TTC549 (cell line): ENCODE measurements at regions not wholly inside any gene's neighbourhood (a gene's known extent, or its start where the extent isn't known, plus 50 kb on each side); places are given as distances from the start of the nearest gene placed in this dataset.

Source experiments
- FAIRE-seq: peaks from 2 replicates; lab custom pipeline; 2012; peaks lifted over from hg19 to GRCh38; lab: Jason Lieb, UNC

DNA sequence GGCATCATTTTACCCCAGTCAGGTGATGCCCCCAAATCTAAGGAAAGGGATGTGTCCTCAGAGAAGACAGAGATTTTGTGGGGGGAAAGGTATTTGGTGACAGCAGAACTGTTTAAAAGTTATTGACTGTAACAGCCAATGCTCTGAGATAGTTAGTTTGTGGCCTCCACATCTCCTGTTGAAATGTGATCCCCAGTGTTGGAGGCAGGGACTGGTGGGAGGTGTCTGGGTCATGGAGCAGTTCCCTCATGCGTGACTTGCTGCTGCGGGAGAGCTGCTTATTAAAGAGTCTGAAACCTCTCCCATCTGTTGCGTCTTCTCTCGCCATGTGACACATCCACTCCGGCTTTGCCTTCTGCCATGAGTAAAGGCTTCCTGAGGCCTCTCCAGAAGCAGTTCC is 282.8 kb upstream of the FOXQ1 start:
- no peak for FAIRE-seq

DNA sequence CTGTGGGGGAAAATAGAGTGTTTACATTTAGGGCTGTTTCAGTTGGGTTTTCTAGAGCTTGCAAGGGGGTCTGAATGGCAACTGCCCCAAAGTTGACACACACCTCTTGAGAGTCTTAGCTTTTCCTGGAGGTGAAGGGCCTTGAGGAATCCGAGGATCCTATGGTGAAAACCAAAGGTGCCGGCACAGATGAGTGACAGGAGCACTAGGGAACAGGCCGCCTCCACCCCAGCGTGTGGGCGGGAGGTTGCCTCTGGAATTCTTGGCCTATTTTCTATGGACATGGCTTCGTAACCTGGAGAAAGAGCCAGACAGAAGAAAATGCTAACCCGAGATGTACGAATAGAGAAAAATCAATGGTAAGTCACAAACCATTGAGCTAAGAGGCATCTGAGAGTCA is 283.2 kb upstream of the FOXQ1 start:
- FAIRE-seq, result no peak

DNA sequence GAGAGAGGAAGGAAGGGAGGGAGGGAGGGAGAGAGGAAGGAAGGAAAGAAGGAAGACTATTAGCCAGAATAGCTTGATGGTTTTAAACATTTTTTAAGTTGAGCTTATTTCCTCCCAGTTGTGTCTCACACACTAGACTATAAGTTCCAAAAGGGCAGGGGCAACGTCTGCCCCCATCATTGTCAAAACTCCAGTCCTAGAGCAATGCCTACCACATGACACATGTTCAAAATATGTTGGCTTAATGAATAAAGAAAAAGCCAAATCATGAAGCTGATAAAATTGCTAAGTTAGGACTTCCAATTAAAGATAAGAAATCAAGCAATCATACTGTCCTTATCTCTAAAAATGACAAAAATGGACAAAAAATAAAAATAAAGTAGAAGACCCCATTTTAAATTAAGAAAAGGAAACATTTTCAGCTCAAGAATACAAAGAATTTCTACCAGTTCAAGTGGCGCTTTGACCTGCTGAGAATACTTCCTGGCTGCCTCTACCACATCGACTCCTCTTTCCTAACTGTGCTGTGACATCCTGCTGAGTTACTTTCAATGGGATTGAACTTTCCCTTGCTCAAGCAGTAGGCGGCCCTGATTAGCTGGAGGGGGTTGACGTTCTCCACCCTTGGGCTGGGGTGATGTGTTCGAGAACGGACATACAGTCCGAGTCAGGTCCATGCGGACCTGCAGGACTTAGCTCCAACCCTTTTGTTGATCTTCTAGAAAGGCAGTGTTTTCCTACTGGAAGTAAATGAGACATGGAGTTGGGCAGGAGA is 283.9 kb upstream of the FOXQ1 start:
- no peak for FAIRE-seq

DNA sequence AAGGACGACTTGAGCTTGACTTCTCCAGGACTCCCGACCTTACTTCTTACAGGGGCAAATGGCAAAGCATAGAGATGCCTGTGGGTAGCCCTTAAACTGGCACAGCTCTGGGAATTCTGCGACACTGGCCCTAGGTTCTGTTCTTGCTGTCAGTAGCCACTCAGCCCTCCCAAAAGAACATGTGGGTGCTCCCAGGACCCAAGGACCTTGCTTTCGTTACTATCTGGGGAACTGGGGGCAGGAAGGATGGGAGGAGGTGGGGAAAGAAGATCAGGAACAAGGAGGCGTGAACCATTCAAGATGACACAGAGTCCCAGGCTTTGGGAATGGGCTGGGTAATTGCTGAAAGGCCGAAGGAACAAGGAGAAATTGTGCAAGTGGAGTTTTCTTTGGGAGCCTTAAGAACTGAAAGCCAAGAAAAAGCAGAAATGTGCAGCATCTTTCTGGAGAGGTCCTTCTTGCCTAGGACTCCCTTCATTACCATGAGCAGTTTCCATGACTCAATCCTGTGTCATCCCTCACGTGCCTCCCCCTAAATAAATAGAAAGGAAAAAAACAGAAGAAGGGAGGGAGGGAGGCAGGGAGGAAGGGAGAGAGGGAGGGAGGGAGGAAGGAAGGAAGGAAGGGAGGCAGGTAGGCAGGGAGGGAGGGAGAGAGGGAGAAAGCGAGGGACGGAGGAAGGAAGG is 284.6 kb upstream of the FOXQ1 start:
- no peak for FAIRE-seq

DNA sequence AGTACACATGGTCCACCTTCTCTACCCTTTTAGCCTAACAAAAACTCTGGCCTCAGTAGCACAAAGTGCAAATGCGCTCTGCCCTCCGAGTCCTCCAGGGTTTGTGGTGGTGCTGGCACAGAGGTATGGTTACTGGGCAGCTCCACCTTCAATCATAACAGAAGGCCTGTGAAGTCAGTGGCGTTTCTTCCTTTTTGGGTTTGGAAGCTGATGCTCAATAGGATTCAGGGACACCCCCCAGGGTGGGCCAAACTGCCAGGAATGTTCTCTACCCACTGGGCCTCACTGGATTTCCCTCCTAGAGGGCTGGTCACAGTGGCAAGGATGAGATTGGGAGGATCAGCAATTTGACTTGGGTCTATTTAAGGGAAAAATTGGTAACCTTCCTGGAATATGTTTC is 286.1 kb upstream of the FOXQ1 start:
- FAIRE-seq, result no peak

DNA sequence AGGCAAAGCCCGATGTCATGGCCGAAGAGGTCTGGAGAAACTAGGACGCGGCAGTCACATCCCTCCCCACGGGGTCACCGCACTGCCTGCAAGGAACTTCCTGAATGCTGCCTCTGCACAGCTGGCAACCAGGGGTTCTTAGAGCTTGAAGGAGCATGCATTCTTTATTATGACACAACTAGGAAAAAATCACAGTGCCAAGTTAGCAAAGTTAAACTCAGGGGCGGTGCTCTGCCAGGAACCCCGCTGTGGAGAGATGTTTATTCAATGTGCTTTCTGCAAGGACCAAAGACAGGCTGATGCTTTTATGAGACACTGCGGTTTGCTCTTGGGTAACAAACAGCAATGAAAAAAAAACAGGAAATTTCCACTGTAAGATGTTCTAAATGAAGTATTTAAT is 287.3 kb upstream of the FOXQ1 start:
- no peak for FAIRE-seq

DNA sequence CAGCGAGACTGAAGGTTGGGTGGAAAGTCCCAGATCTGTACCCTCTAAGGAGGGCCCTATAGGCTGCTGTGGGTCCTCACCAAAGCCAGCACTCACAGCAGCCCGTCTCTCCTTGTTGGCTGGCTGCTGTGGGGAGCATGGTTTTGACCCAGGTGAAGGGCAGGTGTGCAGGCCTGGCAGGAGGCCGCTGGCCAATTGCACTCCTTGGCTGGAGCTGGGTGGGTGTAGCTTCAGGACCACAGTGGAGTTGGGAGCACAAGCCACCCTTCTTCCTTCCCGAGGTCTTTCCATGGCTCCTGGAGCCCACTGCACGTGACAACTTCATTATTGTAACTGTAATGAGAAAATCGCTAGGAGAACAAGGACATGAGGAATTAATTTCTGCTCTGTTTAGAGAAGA is 287.7 kb upstream of the FOXQ1 start:
- FAIRE-seq, result no peak

DNA sequence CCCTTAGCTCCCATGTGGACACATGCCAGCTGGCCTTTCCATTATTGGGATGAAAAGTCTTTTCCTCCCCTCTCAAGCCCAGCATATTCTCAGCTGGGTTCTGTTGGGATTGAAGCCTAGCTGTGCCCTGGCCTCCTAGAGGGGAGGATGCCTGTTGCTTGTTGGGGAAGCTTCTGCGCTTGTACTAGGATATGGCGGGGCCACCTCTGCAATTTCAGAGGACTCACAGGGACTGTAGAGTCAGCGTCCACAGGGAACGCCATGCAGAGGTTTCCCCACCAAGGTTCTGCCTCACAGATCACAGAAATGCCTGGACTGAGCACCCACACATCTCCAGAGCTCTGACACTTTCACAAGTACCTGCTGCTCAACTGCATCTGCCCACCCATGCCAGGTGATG is 288.7 kb upstream of the FOXQ1 start:
- no peak for FAIRE-seq

DNA sequence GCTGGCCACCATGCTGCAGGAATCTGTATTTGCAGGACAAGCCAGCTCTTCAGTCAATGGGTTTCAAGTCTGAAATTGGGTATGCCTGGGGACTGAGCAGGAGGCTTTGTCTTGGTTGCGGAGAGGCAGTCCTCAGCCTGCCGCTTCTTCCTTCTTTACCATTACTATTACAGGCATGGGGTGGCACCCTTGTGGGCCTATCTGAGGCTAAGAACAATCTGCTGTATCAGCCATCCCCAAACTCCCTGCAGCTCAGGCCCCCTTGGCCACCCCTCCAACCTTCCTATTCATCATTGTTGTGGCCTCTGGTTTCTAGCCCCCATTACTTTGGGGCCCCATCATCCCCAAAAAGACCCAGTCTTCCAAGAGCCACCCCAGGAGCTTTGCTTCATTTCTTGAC is 289.2 kb upstream of the FOXQ1 start:
- no peak for FAIRE-seq

DNA sequence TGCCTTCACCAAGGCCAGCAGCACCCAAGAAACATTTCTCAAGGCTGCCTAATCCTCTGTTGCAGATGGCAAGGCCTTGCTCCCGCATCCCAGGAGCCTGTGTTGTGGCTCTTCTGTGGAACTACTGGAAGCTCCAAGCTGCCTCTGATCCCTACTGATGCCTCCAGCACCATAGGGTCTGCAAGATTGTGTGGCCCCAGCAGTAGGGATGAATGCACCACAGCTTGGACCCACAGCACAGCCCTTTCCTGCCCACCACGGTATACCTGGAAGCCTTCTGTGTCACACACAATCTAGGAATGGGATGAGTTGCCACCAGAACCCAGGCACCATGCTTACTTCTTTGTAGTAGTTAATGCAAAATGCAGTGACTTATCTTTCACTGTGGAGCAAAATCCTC is 291.1 kb upstream of the FOXQ1 start:
- no peak for FAIRE-seq

DNA sequence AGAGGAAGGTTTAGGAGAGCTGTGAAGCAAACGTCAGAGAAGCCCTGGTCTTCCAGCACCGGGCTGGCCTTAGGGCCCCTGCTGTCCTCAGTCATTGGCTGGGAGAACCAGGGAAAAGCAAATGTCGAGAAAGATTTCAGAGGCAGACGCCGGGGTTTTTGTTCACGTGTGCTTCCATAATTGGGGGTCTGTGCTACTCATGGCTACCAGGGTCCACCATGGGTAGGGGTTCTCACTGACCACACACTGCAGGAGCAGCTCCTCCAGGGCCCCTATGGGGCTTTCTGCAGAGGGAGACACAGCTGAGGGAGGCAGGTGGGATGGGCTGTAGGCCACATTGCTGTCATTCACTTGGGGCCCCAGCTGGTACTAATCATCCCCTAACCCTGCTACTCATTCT is 291.8 kb upstream of the FOXQ1 start:
- FAIRE-seq, result no peak

DNA sequence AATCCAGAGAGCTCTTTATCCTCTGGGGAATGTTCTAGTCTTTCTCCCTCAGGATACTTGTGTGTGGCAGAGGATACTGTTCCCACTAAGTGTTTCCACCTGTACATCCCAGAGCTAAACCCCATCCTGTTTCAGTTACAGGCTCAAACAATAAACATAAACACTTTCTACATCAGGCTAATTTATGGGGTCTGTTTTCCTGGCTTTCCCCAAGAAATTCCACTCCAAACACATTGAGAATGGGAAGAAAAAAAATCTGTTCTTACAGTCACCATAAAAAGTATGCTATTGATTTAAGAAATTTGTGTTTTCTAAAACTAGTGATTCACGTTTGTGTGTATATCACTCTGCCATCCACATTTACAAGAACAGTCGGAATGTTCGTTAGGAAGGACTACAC is 293.9 kb upstream of the FOXQ1 start:
- FAIRE-seq, result no peak

DNA sequence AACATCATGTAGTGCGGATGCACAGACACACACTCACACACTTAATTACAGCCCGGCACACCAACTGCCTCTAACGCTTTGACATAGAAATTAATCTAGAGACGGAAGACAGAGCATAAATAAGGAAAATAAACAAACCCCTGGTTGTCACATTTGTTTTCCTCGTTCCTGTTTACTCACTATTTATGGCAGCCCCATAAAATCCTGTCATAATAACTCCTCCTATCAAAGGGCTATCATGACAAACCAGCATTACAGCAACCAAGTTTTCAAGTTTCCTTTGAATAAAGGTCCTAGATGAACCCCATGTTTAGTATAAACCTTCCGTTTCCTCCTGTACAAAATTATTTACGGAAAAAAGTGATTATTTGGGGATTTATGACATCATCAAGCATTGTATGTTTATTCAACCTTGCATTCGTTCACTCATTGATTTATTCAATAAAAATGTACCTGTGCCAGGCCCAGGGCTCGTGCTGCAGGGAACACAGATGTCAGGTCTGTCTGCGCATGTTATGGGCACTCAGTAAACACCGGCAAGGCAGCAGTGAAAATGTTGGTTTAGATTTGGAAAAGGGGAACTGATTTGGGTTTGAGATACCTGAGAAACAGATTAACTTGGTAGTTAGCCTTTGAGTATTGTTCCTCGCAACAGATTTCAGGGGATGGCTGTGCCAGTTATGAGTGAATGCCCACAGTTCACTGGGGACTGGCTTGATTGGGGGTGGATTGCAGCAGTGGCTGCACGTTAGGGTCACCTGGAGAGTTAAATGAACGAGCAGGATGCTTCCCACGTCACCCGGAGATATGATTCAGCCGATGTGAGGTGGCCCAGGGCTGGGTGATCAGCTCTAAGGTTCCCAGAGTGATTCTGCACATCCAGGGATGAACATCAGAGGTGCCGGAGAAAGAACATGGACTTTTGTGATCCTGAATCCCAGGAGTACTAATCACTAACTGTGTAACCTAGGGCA is 295.3 kb upstream of the FOXQ1 start:
- FAIRE-seq, result no peak

DNA sequence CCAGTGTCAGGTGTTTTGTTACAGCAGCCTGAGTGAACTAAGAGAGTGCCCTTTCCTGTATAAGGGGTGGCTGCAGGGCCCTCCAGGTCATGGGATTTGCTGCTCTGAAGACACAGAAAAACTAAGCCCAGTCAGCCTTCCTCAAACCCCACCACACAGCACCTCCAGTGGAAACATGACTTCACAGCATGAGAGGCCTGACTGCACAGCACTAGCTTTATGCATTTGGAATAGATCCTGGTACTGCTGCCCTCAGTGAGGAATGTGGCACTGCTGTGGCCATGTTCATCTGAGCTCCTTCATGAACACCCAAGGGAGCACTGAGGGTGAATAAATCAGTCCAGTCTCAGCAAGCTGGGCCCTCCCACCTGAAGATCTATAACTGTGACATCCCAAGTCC is 296.1 kb upstream of the FOXQ1 start:
- FAIRE-seq, result no peak

DNA sequence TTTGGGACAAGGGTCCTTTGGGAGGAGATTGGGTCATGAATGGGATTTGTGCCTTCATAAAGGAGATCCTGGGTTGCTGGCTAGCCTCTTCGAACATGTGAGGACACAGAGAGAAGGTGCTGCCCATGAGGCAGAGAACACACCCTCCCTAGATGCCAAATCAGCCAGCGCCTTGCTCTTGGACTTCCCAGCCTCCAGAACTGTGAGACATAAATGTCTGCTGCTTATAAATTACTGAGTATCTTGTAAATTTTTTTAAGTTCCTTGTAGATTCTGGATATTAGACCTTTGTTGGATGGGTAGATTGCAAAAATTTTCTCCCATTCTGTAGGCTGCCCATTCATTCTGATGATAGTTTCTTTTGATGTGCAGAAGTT is 297.5 kb upstream of the FOXQ1 start:
- FAIRE-seq, result no peak

DNA sequence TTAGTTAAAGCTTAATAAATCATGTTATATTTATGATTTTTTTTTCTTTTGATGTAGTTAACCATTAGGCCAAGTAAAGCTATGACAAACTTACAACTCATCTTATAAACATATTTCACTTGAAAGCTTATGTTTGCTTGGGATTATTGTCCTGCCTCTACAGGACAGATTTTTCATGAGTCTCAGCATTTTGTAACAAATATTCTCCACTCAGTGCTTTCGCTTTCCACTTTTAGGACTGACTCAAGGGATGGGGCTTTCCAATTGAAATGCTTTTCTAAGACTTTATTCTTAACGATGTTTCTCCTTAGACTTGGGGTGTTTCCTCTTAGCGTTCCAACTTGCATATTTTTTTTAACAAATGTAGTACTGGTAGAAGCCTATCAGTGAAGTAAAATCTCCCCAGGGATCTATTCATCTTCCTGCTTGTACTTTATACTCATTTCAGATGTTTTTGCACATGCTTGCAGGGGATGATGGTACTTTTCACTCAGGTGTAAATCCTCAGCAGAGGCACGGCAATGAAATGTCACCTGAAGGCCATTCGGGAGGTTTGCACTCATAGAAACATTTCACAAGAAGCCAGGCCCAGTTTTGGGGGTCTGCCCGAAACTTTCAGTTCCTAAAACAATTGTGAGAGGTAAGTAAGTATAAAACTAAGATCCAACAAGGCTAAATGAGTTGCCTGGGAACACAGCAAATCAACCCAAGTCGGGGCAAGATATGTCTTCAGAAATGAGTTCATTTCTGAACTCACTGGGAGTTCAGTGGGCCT is 298.1 kb upstream of the FOXQ1 start:
- FAIRE-seq, result no peak

DNA sequence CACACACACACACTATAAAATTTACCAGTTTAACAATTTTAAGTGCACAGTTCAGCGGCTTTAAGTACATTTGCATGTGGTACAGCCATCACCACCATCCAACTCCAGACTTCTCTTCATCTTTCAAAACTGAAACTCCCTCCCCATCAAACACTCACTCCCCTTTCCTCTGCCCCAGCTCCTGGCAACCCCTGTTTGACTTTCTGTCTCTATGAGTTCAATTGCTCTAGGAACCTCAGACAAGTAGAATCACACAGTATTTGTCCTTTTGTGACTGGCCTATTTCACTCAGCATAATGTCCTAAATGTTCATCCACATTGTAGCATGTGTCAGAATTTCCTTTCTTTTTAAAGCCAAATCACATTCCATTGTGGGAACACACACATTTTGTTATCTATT is 302.8 kb upstream of the FOXQ1 start:
- FAIRE-seq, result no peak

DNA sequence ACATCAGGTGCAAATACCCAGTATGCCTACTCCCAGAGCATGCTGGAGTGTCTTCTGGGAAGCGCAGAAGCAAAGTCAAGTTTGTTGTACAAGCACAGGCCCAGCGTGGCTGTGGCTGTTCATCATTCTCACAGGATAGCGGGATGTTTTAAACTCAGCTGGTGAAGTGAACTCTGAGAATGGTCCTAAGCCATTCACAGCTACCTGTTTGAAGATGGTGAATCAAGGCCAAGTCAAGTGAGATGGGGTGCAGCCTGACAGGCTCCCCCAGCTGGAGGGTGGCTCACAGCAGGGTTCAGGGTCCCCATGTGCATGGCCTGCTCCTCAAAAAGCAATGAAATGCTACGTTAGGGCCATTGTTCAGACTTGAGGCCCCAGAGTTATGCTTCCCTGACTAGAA is 304.7 kb upstream of the FOXQ1 start:
- FAIRE-seq, result no peak

DNA sequence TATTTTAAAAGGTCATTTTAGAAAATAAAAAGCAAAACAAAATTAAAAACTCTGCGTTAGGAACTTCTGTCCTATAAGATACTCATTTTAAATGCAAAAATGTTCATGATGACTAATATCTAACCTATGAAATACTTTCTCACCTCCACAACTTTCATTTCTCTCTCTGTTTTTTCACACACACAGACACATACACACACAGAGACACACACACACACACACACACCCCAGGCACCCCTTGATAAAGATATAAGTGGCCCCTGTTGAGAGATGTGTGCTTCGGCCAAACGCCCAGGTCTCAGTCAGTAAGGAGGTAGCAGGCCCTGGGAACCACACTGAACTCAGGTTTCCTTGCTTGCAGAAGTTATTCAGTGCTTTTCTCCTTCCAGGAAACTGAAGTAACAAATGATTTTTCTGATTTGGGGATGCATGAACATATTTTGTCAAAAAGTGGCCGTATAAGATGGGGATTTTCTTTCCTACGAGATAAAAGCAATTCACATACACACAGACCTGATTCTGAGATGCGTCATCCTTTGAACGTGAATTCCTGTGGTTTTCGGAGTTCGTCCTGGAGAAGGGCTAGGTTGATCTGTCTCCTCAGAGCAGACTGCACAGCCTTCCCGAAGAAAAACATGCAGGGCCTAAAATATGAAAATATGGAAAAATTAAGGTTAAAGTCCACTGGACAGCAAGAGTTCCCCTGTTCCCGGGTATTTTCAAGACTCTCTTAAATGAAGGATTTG is 306.8 kb upstream of the FOXQ1 start:
- FAIRE-seq, result no peak

DNA sequence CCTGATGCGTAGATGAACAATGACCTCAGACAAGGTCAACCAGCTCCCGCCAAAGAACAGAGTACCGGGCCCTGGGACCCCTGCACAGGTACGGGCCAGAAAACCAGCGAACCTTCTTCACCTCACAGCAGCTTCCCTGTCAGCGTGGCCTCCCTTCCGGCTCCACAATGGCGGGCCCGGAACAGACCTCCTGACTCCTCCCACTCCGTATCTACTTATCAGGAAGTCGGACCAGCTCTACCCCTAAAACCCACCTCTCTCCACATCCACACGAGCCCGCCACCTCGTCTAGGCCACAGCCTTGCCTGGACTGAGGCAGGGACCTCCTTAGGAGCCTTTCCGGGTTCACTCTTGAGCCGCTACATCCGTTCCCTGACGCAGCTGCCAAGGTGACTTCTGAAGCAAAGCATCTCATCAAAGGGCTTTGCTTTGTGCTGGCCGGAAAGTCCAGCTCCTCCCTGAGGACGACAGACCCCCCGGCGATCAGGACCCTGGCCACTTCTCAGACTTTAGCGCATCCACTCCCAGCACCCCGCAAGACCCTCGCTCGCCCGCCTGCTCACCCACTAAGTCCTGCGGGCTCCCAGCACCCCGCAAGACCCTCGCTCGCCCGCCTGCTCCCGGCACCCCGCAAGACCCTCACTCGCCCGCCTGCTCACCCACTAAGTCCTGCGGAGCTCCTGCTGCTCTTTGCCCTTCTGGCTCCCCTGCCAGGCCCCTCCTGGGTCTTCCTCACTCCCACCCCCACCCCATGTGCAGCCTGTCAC is 308.3 kb upstream of the FOXQ1 start:
- FAIRE-seq, result no peak

DNA sequence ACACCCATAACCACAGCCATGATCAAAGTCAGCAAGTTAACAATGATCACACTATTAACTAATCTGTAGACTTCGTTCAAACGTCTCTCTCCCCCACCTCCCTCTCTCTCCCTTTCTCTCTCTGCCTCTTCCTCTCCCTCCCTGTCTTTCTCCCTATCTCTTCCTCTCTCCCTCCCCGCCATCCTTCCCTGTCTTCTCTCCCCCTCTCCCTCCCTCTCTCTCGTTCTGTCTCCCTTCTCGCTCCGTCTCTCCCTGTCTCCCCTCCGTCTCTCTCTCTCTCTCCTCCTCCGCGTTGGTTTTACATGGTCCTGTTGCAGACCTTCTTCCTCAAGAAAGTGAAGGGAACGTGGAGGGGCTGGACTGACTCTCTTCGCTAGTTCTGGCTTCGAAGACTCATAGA is 308.9 kb upstream of the FOXQ1 start:
- no peak for FAIRE-seq
